ENCODE measurements at regions not wholly inside any gene's neighbourhood (a gene's known extent, or its start where the extent isn't known, plus 50 kb on each side); places are given as distances from the start of the nearest gene placed in this dataset.

- Histone ChIP-seq H3K79me2 (ENCODE audit: insufficient read depth, low read length) (peaks cover 12% of the 10 kb centered on the region), H3K27me3 (ENCODE audit: insufficient read depth, low read length) (no peaks in the 10 kb centered on the region), H4K20me1 (ENCODE audit: insufficient read depth, low read length) (no peaks in the 10 kb centered on the region), H3K4me2 (ENCODE audit: insufficient read depth, low read length) (no peak overlapping the region), H3K27ac (ENCODE audit: low read depth, low read length) (peak overlapping the region; percentile 81), H3K36me3 (ENCODE audit: insufficient read depth, low read length) (peaks cover 4% of the 10 kb centered on the region), H3K4me3 (ENCODE audit: insufficient read depth, low read length) (no peak overlapping the region), H2AFZ (ENCODE audit: low read length) (no peak overlapping the region), H3K4me1 (ENCODE audit: insufficient read depth, low read length) (peaks cover 33% of the 10 kb centered on the region), H3K9me3 (ENCODE audit: low read depth, low read length) (peaks cover 2% of the 10 kb centered on the region)
- TF ChIP-seq, protein P1, sequence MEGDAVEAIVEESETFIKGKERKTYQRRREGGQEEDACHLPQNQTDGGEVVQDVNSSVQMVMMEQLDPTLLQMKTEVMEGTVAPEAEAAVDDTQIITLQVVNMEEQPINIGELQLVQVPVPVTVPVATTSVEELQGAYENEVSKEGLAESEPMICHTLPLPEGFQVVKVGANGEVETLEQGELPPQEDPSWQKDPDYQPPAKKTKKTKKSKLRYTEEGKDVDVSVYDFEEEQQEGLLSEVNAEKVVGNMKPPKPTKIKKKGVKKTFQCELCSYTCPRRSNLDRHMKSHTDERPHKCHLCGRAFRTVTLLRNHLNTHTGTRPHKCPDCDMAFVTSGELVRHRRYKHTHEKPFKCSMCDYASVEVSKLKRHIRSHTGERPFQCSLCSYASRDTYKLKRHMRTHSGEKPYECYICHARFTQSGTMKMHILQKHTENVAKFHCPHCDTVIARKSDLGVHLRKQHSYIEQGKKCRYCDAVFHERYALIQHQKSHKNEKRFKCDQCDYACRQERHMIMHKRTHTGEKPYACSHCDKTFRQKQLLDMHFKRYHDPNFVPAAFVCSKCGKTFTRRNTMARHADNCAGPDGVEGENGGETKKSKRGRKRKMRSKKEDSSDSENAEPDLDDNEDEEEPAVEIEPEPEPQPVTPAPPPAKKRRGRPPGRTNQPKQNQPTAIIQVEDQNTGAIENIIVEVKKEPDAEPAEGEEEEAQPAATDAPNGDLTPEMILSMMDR (IDR thresholded peaks at IDR 0.05; ENCODE audit: extremely low read depth, low read depth, low read length): no peak
- DNase-seq (ENCODE audit: insufficient read length, low spot score, missing footprints): no peak
Observed at GRCh38 chr17:63292421-63292820, 153.7 kb downstream of the CYB561 start.

DNA sequence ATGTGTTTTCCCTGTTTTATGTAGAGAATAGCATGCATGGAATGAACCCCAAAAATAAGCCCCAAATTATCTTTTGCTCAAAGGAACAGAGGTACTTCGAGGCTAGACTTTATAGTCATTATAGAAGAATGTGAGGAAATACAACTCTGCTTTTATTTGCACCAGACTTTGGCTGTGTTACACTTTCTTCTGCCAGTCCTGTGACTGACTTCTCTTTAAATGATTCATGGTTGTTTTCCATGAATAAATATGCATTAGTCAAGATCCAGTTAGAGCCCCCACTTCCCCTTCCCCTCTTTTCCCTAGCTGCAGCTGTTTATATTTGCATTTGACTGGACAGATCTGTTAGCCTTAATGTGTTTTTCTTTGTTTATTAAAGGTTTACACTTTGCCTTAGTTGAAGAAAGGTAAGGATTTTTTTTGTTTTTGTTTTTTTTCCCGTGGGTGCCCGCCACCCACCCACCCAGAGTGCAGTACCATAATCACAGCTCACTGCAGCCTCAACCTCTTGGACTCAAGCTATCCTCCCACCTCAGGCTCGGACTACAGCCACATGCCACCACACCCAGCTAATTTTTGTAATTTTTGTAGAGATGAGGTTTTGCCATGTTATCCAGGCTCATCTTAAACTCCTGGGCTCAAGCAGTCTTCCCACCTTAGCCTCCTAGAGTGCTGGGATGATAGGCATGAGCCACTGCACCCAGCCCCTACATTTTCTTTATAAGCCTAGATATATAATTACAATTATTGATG lies 152.6 kb downstream of the CYB561 start:
- TF ChIP-seq, protein P1 (IDR thresholded peaks at IDR 0.05; ENCODE audit: extremely low read depth, low read depth, low read length): no peak
- peaks cover 33% of the 10 kb centered on the region for H3K4me1 ChIP-seq (ENCODE audit: insufficient read depth, low read length)
- DNase-seq (ENCODE audit: insufficient read length, low spot score, missing footprints): peak; percentile 54
- H3K9me3 ChIP-seq (ENCODE audit: low read depth, low read length): peaks cover 2% of the 10 kb centered on the region
- no peaks in the 10 kb centered on the region for H4K20me1 ChIP-seq (ENCODE audit: insufficient read depth, low read length)
- no peak overlapping the region for H3K4me3 ChIP-seq (ENCODE audit: insufficient read depth, low read length)
- H2AFZ ChIP-seq (ENCODE audit: low read length): no peak overlapping the region
- no peaks in the 10 kb centered on the region for H3K27me3 ChIP-seq (ENCODE audit: insufficient read depth, low read length)
- H3K36me3 ChIP-seq (ENCODE audit: insufficient read depth, low read length): peaks cover 4% of the 10 kb centered on the region
- H3K4me2 ChIP-seq (ENCODE audit: insufficient read depth, low read length): peak overlapping the region; percentile 57
- peaks cover 11% of the 10 kb centered on the region for H3K79me2 ChIP-seq (ENCODE audit: insufficient read depth, low read length)
- peak overlapping the region; percentile 81 for H3K27ac ChIP-seq (ENCODE audit: low read depth, low read length)

DNA sequence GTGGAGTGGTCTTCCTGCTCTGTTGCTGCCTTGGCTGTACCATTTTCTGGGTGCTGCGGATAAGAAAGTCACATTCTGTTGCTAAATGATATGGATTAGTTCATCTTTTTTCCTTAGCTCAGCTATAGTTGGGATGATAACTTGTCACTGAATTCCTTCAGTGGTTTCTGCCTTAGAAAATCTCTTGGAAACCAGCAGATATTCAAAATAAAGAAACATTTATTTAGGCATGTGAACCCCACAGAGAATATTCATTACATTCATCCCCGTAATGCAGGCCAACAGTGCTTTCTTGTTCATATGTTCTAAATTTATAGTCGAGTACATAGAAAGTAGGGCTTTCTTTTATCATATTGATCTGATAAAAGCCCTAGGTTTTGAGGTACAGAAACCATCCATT lies 151.3 kb downstream of the CYB561 start:
- Histone ChIP-seq H3K79me2 (ENCODE audit: insufficient read depth, low read length) (peaks cover 5% of the 10 kb centered on the region), H4K20me1 (ENCODE audit: insufficient read depth, low read length) (no peaks in the 10 kb centered on the region), H3K4me2 (ENCODE audit: insufficient read depth, low read length) (no peak overlapping the region), H3K27me3 (ENCODE audit: insufficient read depth, low read length) (no peaks in the 10 kb centered on the region), H3K27ac (ENCODE audit: low read depth, low read length) (peak overlapping the region; percentile 81), H3K36me3 (ENCODE audit: insufficient read depth, low read length) (peaks cover 4% of the 10 kb centered on the region), H3K4me3 (ENCODE audit: insufficient read depth, low read length) (no peak overlapping the region), H3K4me1 (ENCODE audit: insufficient read depth, low read length) (peaks cover 33% of the 10 kb centered on the region), H3K9me3 (ENCODE audit: low read depth, low read length) (peaks cover 2% of the 10 kb centered on the region), H2AFZ (ENCODE audit: low read length) (no peak overlapping the region)
- DNase-seq (ENCODE audit: insufficient read length, low spot score, missing footprints): no peak
- TF ChIP-seq, protein P1 (IDR thresholded peaks at IDR 0.05; ENCODE audit: extremely low read depth, low read depth, low read length): no peak

DNA sequence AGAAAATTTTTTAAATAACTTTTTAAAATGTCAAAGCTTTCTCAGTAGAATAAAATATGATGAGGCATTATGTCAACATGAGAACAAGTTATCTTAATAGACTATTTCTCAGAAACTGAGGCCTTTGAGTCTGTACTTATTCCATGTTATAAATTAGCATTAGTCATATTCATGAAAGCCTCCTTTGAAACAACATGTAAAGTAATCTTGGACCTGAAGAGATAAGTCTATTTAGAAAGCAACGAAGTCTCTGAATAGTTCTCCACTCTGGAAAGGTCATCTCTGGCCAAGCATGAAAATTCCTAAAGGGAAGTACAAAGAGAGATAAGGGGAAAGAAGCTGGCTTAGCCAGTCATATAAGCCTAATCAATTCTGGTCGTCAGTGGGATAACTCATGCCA lies 150.8 kb downstream of the CYB561 start:
- peak; percentile 32 for DNase-seq (ENCODE audit: insufficient read length, low spot score, missing footprints)
- no peak overlapping the region for H3K4me3 ChIP-seq (ENCODE audit: insufficient read depth, low read length)
- peaks cover 7% of the 10 kb centered on the region for H3K79me2 ChIP-seq (ENCODE audit: insufficient read depth, low read length)
- peak overlapping the region; percentile 41 for H3K27ac ChIP-seq (ENCODE audit: low read depth, low read length)
- peaks cover 2% of the 10 kb centered on the region for H3K9me3 ChIP-seq (ENCODE audit: low read depth, low read length)
- no peaks in the 10 kb centered on the region for H3K27me3 ChIP-seq (ENCODE audit: insufficient read depth, low read length)
- H3K4me2 ChIP-seq (ENCODE audit: insufficient read depth, low read length): no peak overlapping the region
- peaks cover 4% of the 10 kb centered on the region for H3K36me3 ChIP-seq (ENCODE audit: insufficient read depth, low read length)
- H3K4me1 ChIP-seq (ENCODE audit: insufficient read depth, low read length): peaks cover 33% of the 10 kb centered on the region
- H4K20me1 ChIP-seq (ENCODE audit: insufficient read depth, low read length): no peaks in the 10 kb centered on the region
- TF ChIP-seq, protein P1 (IDR thresholded peaks at IDR 0.05; ENCODE audit: extremely low read depth, low read depth, low read length): no peak
- H2AFZ ChIP-seq (ENCODE audit: low read length): no peak overlapping the region
